HUDEP-2 (cell line): ENCODE measurements at regions not wholly inside any gene's neighbourhood (a gene's known extent, or its start where the extent isn't known, plus 50 kb on each side); places are given as distances from the start of the nearest gene placed in this dataset.
"Not testable (repeated sequence)": the region's sequence is repeated elsewhere in the genome, so short reads cannot be mapped to it uniquely, and the experiment has no call there.

Experiments
- DNase-seq, 76 experiments: peaks; one replicate each; lab custom pipeline; 2025; ENCODE audit not compliant: unreplicated experiment in 76 of 76; lab: John Stamatoyannopoulos, UW

DNA sequence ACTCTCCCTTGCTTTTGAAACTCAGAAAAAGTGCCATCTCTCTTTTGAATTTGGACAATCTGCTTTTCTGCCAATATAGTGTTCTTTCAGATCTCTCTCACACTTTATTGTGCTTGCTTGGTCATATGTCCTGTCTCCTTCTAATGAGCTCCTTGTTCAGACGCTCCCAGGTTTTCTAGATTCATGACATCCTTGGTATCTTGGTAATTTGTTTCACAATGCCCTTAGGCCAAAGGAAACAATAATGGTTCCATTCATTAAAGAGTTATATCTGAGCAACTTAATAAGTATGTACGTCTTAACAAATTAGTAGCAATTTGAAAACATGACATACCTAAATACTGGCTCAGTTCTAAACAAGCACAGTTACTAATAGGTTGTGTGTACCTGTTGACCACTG, 293.4 kb upstream of the SPTLC3 start:
- no peak for DNase-seq

- DNase-seq = no peak
These were observed 292.6 kb upstream of the SPTLC3 start for GRCh38 chr20:12715991-12716680.

- DNase-seq = no peak
These were observed 291.7 kb upstream of the SPTLC3 start for GRCh38 chr20:12717061-12717460.

- DNase-seq = no peak
These were observed 290.2 kb upstream of the SPTLC3 start for GRCh38 chr20:12718619-12719018.

DNA sequence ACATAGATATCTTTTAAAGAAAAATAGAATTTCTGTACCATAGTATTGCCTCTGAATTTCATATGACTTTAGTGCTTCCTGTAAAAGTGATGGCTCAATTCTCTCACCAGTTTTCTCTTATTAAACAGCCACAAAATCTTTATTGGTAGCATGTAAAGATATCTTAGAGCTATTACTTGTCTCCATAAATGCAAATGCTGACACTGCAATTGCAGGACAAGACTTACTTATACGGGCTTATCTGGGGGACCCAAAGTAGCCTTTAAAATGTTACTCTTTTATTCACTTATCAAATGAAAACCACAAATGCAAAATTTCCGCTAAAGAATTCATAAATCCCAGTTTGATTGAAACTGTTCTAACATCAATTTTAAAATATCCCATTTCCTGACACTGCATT, 287.1 kb upstream of the SPTLC3 start:
- DNase-seq = no peak

GRCh38 chr20:12722091-12722490, 286.7 kb upstream of the SPTLC3 start:
- DNase-seq = no peak

DNA sequence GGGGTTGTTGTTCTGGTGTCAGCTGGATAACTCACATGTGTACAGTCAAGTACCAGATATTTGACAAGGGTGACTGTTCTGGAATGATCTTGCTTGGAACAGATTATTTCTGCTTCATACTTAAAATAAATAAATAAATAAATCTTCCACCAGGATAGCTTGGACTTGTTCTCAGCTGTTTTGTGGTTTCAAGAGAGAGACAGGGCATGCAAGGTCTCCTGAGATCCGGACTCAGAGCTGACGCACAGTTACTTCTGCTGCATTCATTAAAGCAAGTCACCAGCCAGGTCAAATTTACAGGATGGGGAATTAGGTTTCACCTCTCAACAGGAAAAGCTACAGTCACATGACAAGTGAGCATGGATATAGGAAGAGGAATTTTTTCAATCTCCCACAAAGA, 285.0 kb upstream of the SPTLC3 start:
- no peak for DNase-seq

DNA sequence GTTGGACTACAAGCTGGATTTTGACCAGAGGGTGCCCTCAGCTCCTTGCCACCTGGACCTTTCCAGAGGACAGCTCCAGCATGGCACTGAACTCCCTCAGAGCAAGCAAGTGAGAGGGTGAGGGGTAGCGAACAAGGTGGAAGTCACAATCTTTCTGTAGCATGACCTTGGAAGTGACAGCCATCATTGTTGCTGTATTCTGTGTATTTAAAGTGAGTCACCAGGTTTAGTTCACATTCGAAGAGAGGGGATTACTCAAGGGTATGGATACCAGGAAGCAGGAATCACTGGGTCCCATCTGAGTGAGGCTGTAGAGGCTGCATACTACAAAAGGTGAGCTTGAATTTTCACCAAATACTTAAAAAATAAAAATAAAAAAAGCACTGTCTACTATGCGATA, 280.0 kb upstream of the SPTLC3 start:
- DNase-seq = no peak

- no peak for DNase-seq
These were observed 279.4 kb upstream of the SPTLC3 start for GRCh38 chr20:12729326-12729725.

GRCh38 chr20:12733811-12734210, 275.0 kb upstream of the SPTLC3 start:
- DNase-seq = no peak

- no peak for DNase-seq
These were observed 271.3 kb upstream of the SPTLC3 start for GRCh38 chr20:12737497-12737896.

DNA sequence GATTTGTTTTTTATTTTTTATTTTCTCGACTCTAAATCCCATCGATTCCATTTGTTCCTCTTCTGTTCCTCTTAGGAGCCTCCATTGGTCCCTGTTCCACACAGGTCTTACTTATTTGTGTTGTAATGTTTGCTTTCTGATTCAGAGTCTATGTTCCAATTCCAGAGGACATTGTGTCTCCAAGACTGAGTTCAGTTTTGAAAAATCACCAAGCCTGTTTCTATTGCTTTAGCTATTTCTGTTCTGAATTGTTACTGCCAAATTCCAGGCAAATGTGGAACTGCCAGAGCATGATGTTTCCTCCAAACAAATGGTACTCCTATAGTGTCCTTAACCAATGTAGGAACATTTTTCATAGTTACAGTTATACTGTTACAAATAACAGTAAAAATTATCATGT, 270.9 kb upstream of the SPTLC3 start:
- DNase-seq = no peak

DNA sequence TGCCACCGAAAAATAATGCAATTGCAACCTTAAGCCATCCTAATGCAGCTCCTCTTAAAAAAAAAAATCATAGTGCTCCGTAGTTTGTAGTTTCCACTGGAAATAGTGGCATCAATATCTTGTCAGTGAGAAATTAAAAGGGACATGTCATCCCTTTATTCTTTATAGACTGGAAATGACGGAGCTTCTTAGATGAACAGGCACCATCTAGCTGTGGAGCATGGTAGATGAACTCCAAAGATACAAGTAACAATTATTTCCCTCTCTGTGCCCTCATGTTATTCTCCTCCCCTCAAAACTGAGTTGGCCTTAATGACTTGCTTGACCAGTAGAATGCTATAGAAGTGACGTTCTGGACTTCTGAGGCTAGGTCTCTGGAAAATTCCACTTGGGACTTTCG, 268.1 kb upstream of the SPTLC3 start:
- DNase-seq = no peak

DNA sequence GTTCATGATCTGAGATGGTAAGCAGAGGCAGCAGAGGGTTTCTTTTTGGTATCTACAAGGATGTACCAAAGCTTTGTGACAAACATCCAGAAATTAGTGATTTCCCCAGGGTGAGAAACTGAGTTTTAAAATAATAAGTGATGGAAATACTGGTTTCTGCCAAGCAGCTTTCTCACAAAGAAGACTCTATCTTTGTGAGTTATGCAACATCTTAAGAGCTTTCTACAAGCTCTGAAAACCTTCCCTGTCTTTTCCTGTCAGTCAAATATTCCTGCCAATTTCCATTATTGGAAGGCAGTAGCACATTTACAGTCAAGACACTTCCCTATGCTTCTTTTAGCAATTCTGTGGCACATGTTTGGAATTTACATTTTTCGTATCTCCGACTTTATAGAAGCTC, 264.7 kb upstream of the SPTLC3 start:
- DNase-seq = no peak

DNA sequence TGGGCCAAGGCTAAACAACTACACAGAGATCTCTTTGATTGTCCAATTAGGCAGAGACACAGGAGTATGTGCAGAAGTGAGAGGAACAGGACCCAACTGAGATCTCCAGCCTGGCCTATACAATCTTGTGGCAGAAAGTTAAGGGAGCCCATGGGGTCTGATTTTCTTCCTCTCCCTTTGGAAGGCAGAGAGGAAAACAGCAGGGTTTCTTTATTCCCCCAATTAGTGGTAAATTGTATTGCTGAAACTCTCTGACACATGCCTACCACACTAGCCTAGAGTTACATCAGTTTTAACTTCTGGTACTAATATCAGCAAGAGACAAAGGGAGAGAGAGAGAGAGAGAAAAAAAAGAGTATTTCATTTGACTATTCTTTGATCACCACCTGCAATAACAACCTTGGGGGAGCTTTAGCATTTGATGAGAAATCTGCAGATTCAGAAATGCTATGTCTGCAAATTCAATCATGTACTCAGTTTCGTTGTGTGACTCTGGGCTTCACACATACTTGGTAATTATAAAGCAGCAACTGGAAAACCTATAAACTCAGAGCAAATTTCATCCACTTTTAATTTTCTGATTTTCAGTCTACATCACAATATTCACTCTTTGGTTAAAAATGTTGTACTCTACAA, 260.3 kb upstream of the SPTLC3 start:
- no peak for DNase-seq

DNA sequence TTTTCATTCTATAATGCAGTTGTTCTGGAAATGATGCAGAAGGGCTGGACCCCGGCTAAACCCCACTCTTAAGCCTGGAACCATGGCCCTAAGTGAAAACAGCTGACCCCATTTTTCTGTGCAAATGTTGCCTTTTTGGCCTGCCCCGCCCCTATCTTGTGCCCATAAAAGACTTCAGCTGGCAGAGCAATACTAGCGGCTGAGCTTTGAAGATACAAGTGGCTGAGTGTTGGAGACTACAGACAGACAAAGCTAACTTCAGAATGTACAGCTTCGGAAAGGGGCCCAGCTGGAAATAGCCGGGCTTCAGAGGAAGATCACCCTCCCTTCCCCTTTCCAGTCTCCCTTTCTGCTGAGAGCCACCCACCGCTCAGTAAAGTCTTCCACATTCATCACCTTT, 258.6 kb upstream of the SPTLC3 start:
- DNase-seq = no peak

DNA sequence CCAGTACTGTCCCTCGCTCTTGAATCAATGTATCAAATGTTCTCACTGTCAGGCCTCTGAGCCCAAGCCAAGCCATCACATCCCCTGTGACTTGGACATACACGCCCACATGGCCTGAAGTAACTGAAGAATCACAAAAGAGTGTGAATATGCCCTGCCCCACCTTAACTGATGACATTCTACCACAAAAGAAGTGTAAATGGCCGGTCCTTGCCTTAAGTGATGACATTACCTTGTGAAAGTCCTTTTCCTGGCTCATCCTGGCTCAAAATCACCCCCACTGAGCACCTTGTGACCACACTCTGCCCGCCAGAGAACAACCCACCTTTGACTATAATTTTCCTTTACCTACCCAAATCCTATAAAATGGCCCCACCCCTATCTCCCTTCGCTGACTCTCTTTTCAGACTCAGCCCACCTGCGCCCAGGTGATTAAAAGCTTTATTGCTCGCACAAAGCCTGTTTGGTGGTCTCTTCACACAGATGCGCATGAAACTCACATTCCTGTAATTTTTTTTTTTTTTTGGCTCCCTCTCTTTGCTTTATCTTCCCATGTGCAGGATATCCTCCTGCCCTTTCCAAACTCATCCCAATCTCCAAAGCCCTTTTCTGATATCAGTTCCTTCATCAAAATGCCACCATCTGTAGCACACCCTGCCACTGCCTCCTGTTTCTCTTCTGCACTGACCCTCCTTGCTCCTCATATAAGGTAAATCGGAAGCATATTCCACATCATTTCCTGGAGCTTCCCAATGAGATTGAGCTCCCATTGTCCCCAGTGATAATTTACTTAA, 255.7 kb upstream of the SPTLC3 start:
- not testable (repeated sequence) for DNase-seq

GRCh38 chr20:12753742-12754141, 255.0 kb upstream of the SPTLC3 start:
- DNase-seq = not testable (repeated sequence)

- DNase-seq = not testable (repeated sequence)
These were observed 249.3 kb upstream of the SPTLC3 start for GRCh38 chr20:12759493-12759892.

DNA sequence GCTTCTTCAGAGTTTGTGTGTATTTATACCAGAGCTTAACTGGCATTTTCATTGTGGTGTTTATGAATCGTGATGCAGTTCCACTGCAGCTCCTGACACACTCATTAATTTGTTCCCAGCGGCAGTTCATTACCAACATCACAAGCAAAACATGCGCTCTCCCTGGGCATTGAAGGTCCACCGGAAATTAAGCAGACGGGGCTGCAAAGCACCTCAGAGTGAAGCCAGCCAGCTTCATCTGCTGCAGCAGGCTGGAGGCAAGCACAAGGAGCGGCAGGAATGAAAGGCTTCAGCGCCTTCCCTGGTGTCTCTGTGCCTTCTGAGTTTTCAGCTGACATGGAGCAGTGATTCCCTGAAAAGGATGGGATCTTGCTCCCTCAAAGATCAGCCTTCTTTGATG, 246.0 kb upstream of the SPTLC3 start:
- DNase-seq = no peak

DNA sequence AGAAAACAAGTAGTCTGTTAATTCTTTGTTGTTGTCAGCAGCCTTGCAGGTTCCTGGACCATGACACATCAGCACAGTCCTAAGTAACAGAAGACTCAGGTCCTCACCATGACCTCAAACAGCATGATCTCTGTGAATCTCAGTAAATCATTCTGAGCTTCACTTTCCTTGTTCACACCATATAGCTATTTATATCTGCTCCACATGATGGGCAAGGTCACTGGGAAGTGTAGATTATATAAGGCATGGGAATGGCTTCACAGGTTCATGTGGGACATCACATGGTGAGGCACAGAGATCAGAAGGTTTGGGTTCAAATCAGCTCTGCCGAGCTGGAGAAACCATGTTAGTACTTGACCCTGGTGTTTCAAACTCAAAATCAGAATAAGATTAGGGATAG, 245.4 kb upstream of the SPTLC3 start:
- no peak for DNase-seq

- DNase-seq = no peak
These were observed 244.7 kb upstream of the SPTLC3 start for GRCh38 chr20:12764053-12764452.
